ENCODE measurements at regions not wholly inside any gene's neighbourhood (a gene's known extent, or its start where the extent isn't known, plus 50 kb on each side); places are given as distances from the start of the nearest gene placed in this dataset.
"Not testable (repeated sequence)": the region's sequence is repeated elsewhere in the genome, so short reads cannot be mapped to it uniquely, and the experiment has no call there.

DNA sequence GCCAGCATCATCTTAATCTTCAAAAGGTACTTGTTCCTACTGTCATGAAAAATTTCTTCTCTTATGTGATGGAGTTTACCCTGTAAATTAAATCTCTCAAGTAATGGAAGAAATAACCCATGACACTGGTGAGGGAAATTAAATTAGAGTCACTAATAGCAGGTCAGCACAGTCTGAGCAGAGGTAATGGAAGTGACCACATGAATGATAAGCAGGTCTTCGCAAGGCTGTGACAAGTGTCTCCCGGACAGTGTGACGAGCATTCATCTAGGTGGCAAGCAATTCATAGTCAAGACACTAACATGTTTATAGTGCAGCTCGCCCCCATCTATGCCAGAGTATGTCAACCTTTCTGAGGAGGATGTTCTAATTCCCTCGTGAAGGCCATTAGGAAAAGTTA is 249.2 kb downstream of the FRK start:
- DNase-seq (ENCODE audit: low read depth), result no peak

DNA sequence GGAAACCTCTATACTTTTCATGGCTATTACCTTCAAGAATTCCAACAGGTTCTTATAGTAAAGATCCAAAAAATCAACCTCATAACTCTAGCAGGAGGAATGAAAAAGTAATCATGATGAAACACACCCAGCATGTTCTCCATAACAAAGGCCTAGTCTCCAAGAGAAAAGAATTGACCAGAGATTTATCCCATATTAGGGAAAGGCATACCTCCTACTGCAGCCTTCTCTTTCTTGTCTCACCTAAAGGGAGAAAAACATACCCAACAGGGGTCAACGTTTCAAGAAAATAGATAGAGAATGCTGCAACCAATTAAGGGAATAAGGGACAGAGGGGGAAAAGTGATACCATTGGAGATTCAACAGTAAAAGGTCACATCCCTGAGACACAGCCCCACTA is 262.5 kb downstream of the FRK start:
- DNase-seq (ENCODE audit: low read depth), result no peak

DNA sequence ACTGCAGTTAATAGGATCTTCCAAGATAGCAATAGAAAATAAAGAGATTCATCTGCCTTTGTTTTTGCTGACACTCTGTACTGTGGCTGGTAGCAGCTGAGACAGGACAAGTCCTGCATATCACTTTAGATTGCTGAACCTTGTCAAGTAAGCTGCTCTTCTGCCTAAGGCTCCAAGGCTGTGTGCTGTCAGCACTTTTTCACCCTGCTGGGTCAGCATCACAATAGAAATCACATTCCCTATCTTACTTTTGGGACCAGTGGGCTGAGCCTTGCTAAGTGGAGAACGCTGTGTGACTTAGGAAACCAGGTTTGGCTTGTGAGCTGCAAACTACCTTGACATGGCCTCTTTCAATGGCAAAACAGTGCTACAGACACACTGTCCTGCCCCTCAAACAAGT is 263.9 kb downstream of the FRK start:
- DNase-seq (ENCODE audit: low read depth), result no peak

DNA sequence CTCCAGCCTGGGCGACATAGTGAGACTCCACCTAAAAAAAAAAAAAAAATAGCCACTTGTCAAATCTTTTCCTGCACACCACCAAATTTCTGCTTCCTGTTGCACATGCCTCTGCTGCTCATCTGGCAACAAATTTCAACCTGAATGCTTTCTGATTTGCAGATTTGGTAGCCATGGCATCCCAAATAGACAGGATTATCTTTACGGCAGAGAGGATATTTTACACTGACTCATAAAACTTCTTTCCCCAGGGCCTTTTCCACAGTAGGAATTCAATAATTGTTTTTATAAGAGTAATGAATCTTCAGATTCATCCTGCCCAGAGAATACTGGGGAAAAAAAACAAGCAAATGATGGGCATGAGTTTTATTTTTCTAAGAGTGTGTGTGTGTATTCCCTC is 264.6 kb downstream of the FRK start:
- DNase-seq (ENCODE audit: low read depth), result no peak

DNA sequence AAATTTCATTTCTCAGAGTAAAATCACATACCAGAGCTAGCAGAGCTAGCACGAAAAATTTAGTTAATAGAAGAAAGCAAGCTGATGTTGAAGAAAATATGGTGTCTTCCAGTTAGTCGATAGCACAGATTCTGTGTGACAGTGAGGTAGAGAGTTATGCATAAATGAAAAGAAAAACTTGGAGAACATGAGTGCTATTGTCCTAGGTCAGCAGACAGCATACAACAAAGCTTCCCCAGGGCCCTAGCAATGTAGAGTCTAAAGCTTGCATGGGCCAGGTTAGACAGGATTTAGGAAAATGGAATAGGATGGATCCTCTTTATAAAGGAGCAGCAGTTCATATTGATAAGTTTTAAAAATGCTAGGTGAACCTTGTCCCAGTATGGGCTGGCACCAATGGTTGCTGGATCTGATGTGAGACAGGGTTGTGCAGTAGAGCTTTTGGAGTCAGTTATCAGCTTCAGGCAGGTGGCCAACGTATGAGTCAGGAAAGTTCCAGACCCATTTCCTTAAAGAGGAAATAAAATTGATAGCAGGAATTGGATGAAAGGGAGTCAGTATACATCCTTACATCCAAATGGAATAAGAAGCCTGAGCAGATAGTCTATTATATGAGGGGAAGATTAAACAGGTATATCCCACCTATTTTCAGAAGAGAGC is 277.2 kb downstream of the FRK start:
- peak; percentile 2 for DNase-seq (ENCODE audit: low read depth)

DNA sequence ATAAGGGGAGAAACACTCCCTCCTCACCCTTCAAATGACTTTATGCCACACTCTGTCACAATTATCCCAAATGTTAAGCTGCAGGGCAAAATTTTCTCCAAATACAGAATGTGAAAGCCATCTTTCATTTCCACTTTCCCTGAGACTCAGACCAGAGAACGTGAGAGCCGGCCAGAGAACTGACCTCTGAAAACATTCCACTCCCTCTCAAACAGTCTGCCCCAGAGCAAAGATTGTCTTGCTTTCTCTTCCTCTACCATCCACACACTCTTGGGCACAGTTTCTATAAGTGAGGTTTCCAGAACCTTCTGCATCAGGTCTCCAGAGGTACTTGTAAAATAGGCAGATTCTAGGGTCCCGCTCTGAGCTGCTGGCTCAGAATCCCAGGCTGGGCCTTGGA is 278.1 kb downstream of the FRK start:
- no peak for DNase-seq (ENCODE audit: low read depth)

DNA sequence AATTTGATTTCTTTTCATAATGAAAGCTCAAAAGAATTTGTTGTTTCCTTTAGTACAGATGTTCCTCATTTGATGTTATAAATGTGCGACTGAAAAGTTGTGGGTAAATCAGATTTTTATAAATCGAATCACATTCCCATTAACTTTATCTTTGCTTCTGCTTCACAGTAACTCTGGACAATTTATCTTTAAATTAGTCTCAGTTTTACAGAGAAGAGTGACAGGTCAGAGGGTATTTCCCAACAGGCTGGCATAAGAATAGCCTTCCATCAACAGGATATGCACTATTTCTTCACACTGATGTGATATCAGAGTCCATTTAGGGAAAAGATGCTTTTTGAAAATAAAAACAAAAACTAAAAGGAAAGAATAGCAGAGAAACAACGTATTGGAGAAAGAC is 286.9 kb downstream of the FRK start:
- DNase-seq (ENCODE audit: low read depth), result no peak

DNA sequence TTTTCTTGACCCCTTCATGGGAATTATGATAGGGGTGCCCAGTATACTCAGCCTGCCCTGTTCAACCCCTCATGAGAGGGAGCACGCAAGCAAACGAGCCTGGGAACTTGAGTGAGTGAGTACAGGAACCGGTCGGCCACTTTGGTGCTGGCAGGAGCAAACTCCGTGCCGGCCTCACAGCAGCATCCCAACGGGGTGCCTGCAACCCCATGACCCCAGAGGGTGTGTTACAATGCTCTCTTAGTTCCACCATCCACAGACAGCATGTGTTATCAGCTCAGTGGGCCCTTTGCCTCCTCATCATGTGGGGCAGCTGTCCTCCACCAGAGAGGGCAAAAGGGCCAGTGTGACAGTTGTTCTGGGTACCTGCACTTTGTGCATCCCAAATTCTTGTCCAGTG is 289.8 kb downstream of the FRK start:
- no peak for DNase-seq (ENCODE audit: low read depth)

DNA sequence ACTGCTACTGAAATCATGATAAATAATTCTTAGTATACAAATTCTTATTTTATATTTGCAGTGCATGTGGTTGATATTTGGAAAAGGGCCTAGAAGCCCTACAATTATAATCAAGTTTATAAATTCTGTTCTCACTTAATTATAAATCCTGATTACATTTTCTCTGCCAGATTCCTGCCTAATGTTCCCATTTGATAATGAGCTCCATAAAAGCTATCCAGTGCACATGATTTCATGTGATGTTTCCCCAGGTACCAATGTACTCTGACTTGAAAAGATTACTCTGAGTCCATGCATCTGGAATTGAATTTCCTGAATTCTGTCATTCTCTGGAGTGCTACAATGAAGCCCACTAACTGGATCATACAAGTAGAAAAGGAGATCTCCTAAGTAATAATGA is 292.2 kb downstream of the FRK start:
- DNase-seq (ENCODE audit: low read depth), result no peak

DNA sequence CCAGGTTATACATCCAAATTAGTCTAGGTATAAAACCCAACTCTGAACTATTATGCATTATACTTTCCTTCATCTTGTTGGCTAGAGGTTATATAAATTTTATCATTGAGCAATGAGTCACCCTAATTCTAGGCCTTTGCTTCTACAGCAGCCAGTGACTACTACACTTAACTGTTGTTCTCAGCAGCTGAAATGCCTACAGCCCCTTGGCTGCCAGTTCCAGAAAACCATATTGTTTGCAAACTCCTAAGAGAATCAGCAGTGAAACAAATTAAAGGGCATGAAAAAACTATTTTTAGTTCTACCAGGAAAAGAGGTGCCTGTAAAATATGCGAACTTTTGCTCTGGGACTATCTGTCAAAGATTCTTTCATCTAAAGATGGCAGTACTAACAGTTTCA is 292.8 kb downstream of the FRK start:
- no peak for DNase-seq (ENCODE audit: low read depth)

DNA sequence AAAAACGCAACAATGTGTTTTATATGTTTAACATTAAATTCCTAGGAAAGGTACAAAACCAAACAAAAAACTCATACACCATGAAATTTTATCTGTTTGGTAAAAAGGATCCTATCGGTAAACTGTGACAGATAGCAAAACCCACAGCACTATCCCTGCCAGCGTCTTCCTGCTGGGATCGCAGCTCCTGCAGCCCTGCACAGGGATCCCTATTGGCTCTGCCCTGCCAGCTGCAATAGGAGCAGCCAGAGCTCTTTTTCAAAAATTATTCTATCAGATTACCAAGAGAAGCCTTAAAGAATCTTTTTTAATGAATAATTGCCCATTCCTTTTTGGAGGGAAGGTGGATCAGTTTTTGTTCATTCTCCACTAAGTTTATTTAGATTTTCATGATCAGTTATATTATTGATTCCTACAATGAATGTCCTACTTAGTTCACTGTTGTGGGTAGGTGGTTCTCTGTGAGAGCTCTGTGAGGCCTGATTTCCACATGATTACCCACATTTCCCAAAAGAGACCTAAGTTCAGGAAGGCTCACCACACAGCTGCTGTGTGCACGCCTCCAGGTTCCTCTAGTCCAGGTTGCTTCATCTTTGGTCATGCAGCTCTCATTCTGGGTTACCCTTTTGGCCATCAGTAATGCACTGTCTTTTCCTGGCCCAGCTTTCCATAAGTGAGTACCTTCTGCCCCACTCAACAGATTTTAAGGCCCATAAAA is 293.8 kb downstream of the FRK start:
- DNase-seq (ENCODE audit: low read depth), result no peak

DNA sequence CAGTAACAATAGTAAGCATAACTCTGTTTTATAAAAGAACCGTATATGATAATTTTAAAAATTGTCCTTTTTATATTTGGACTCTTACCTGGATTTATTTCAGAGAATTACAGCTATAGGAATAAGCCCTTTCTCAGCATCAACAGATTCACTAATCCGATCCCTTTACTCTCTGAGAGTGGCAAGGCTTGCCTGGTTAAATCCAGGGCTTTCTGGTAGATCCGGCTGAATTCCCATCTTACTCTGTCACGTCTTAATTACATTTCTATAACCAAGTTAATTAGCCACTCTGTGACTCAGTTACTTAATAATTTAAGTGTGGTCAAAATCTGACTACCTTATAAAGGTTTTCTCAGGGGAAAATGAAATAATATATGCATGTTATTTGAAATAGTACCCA is 294.7 kb downstream of the FRK start:
- no peak for DNase-seq (ENCODE audit: low read depth)

DNA sequence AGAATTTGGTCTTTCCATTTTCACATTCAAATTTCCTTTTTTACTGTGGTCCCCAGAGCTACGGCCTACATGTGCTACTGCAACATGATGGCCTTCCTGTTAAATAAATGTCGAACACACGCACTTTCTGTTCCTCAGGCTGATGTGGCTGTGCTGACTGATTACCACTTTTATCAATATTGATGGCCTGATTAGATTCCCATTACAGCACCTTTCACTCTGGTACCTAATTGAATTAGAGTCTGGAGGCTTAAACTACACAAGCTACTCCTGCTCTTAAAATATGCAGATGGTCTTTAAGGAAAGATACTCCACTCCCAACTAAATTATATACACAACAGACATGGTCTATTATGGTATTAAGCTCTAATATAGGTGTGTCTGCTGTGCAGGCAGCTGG is 301.6 kb downstream of the FRK start:
- no peak for DNase-seq (ENCODE audit: low read depth)

DNA sequence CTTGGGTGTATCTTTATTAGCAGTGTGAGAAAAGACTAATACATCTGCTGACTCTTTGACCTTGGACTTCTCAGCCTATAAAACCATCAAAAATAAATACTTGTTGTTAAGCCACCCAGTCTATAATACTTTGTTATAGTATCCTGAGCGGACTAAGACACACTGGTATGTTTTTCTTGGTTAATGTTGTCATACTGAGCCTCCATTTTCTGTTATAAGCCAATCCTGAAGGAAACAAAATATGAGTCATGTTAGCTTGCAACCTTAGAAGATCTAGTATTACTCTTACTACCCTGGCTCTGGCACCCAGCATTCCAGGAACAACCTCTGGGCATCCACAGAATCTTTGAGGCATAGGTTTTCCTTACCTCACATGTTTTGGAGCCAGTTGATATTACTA is 307.2 kb downstream of the FRK start:
- DNase-seq (ENCODE audit: low read depth), result no peak

DNA sequence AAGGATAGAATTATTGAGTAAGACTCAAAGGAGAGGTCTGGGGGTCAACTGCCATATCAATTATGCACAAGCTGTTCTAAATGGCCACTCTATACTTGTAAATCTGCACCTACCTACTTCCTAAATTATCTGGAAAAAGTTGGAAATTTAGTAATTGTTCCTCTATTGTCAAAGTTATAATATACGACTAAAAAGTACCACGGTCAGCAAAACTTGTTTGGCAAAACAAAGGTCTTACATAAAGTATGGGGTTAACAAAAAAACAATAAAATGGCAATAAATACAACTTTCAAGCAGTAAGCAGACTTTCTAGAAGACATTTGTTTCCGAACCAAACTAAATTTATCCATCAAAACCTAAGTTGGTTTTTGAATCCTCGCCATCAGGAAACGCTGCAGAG is 309.7 kb downstream of the FRK start:
- DNase-seq (ENCODE audit: low read depth), result no peak

DNA sequence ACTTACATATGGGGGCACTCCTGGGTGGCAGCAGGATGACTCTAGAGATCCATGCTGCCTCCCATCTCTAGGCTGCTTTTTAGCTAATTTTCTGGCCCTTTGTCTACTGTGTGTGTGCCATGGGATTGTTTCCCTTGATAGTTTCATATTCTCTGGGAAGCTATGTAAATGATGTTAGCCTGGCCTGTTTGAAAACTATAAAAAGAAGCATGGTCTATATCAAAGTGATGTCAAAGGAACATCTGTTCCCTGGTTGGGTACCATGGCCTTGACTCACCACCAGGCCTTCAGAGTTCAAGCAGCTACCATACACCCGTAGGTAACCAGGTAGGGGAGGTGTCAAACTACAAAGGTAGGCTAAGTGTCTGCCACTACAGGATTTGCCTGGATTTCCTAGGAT is 310.4 kb downstream of the FRK start:
- DNase-seq (ENCODE audit: low read depth), result no peak

DNA sequence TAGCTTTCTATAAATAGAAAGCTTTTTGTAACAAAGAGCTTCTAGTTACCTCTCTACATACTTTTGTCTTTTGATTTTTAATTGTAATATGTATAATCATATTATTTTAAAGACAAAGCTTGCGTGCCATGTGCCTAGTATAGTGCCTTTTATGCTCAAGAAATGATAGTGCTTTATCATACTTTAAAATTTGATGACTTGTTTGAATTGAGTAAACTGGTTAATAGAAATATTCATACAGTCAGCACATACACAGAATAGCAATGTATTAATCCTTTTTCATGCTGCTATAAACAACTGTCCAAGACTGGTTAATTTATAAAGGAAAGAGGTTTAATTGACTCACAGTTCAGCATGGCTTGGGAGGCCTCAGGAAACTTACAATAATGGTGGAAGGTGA is 313.0 kb downstream of the FRK start:
- no peak for DNase-seq (ENCODE audit: low read depth)

DNA sequence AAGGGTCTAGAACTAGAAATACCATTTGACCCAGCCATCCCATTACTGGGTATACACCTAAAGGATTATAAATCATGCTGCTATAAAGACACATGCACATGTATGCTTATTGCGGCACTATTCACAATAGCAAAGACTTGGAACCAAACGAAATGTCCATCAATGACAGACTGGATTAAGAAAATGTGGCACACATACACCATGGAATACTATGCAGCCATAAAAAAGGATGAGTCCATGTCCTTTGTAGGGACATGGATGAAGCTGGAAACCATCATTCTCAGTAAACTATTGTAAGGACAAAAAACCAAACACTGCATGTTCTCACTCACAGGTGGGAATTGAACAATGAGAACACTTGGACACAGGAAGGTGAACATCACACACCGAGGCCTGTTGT is 314.1 kb downstream of the FRK start:
- DNase-seq (ENCODE audit: low read depth), result not testable (repeated sequence)

DNA sequence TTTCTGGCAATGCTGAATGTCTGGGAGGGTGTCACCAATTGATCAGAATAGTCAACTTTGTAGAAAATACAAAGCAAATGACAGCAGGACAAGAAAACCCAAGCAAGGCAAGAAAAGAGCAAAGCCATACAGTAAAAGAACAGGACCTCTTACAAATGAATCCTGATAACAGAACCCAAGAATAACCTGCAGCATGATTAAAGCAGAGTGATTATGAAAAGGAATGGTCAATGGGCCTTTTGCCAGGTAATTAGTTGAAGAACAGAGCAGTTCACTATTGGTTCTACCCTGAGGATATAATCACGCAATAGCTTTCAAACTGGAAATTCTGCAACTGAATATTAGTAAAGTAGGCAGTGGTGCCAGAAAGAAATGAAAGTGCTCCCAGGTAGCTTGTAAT is 319.8 kb downstream of the FRK start:
- DNase-seq (ENCODE audit: low read depth), result no peak

DNA sequence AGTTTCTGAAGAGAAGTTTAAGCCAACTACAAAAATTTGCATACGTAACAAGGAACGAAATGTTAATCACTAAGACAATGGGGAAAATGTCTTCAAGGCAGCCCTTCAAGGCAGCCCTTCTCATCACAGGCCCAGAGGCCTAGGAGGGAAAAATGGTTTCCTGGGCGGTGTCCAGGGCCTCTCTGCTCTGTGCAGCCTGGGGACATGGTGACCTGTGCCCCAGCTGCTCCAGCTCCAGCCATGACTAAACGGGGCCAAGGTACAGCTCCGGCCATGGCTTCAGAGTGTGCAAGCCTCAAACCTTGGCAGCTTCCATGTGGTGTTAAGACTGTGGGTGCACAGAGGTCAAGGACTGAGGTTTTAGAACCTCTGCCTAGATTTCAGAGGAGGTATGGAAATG is 325.1 kb downstream of the FRK start:
- DNase-seq (ENCODE audit: low read depth), result no peak

DNA sequence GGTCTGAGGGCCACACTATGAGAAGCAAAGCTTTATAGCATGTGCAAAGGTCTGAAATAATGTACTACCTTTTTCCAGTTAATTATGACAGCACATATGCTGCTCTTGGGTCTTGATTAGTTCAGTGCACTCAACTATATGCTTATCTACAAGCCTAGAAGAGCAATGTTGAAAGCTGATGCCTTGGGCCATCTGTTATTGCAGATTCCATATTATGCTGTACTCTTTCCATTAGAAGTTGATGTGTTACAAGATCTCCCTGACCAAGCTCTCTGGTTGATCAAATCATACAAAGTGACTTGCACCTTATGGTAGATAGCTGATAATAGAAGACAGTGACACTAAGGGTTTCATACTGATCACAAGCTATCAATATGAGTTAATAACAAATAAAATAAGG is 327.3 kb downstream of the FRK start:
- no peak for DNase-seq (ENCODE audit: low read depth)

DNA sequence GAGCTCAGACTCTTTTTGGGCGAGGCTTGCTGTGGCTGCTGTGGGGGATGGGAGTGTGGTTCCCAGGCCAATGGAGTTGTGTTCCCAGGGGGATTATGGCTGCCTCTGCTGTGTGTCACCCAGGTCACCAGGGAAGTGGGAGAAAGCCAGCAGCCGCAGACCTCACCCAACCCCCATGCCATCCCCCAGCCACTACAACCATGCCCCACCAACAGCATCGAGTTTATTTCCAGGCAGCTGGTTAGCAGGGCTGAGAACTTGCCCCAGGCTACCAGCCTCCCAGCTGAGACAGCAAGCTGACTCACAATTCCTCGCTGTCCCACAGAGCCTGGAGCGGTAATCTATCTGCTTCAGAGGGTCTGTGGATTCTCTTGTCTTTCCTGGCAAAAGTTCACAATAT is 331.7 kb downstream of the FRK start:
- no peak for DNase-seq (ENCODE audit: low read depth)

DNA sequence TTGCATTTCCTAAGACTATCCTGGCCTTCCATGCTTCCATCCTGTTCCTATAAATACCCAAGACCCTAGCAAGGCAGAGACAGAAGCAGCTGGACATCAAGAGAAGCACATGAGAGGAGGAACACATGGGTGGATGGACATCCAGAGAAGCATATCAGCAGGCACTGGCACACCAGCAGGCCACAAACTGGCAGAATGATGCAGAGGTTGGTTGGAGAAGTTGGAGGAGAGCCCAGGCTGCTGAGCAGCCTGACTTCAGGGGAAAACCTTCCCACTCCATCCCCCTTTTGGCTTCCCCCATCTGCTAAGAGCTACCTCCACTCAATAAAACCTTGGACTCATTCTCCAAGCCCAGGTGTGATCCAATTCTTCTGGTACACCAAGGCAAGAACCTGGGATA is 332.5 kb downstream of the FRK start:
- DNase-seq (ENCODE audit: low read depth), result no peak

DNA sequence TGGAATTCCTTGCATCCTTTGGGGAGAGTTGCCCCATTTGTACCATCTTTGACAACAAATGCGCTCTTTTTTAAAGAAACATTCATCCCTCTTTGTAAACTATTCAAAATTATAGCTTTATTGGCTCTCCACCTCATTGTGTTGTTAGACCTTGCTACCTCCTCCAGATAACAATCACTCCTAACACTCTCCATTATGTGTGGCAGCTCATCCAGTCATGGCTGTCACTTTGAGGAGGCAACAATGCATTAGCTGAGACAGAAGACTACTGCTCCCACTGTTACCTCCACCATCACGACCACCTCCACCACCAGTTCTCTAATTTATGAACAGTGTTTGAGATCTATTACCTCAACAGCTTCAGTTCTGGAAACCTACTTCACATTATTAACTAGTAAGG is 339.1 kb downstream of the FRK start:
- DNase-seq (ENCODE audit: low read depth), result no peak
